HCT116 (cell line): ENCODE measurements at regions not wholly inside any gene's neighbourhood (a gene's known extent, or its start where the extent isn't known, plus 50 kb on each side); places are given as distances from the start of the nearest gene placed in this dataset.
"Not testable (repeated sequence)": the region's sequence is repeated elsewhere in the genome, so short reads cannot be mapped to it uniquely, and the experiment has no call there.

Source experiments
- CEBPB ChIP-seq: IDR thresholded peaks from 2 replicates; pipeline ENCODE4 v1.6.1; 2012; ENCODE audit warnings: low read depth
- CTCF ChIP-seq, 3 experiments: fragments of 200-600 bp in 1 of 3; sonication (generic) in 1 of 3; IDR thresholded peaks in 2 of 3; conservative IDR thresholded peaks in 1 of 3; 2 replicates each; pipeline ENCODE4 v1.5.1; 2012 to 2017; ENCODE audit warnings: low read depth in 2 of 3, low read length in 2 of 3, antibody characterized with exemption in 1 of 3, borderline replicate concordance in 1 of 3, control low read depth in 1 of 3, mild to moderate bottlenecking in 1 of 3, mixed read lengths in 1 of 3, mixed run types in 1 of 3, moderate library complexity in 1 of 3; ENCODE audit not compliant: insufficient read depth in 1 of 3
- EGR1 ChIP-seq: IDR thresholded peaks from 2 replicates; pipeline ENCODE4 v1.6.1; 2012; ENCODE audit warnings: low read depth
- EZH2 ChIP-seq: fragments of 200-600 bp; sonication (generic); IDR thresholded peaks from 2 replicates; pipeline ENCODE4 v1.6.1; 2017; ENCODE audit warnings: antibody characterized with exemption, mixed run types
- EZH2phosphoT487 ChIP-seq: fragments of 200-600 bp; IDR thresholded peaks from 2 replicates; pipeline ENCODE4 v1.6.1; 2018; ENCODE audit warnings: antibody characterized with exemption, borderline replicate concordance
- POLR2A ChIP-seq: IDR thresholded peaks from 2 replicates; pipeline ENCODE4 v1.7.0; 2011; ENCODE audit warnings: borderline replicate concordance; ENCODE audit not compliant: insufficient read depth, insufficient read length; ENCODE audit errors: extremely low read depth
- POLR2AphosphoS5 ChIP-seq: IDR thresholded peaks from 2 replicates; pipeline ENCODE4 v1.6.1; 2011; ENCODE audit warnings: mild to moderate bottlenecking, low read depth, low read length, moderate library complexity
- RAD21 ChIP-seq: IDR thresholded peaks from 2 replicates; pipeline ENCODE4 v1.6.1; 2012; ENCODE audit warnings: low read depth, mild to moderate bottlenecking
- REST ChIP-seq: IDR thresholded peaks from 2 replicates; pipeline ENCODE4 v1.6.1; 2012; ENCODE audit warnings: low read depth
- SIN3A ChIP-seq: IDR thresholded peaks from 2 replicates; pipeline ENCODE4 v1.6.1; 2012; ENCODE audit warnings: low read depth
- SRF ChIP-seq: IDR thresholded peaks from 2 replicates; pipeline ENCODE4 v1.6.1; 2012; ENCODE audit warnings: low read depth
- YY1 ChIP-seq: IDR thresholded peaks from 2 replicates; pipeline ENCODE4 v1.6.1; 2011; ENCODE audit warnings: low read length, low read depth, moderate library complexity, mild to moderate bottlenecking; ENCODE audit not compliant: insufficient replicate concordance; ENCODE audit errors: extremely low read depth
- TF ChIP-seq, protein P1 (sequence below): IDR thresholded peaks from 2 replicates; pipeline ENCODE4 v1.6.1; 2012

DNA sequence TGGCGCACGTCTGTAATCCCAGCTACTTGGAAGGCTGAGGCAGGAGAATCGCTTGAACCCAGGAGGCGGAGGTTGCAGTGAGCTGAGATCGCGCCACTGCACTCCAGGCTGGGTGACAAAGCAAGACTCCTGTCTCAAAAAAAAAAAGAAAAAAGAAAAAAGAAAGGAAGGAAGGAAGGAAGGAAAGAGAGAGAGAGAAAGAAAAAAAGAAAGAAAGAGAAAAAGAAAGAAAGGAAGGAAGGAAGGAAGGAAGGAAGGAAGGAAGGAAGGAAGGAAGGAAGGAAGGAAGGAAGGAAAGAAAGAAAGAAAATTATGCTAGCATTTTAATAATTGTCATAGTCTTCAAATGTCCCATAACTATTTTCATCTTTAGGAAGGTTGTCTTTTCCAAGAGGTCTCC, 198.7 kb downstream of the TBX18 start:
- TF ChIP-seq RAD21; CTCF (IDR thresholded peaks at IDR 0.05 in 2 of 3, conservative IDR thresholded peaks at IDR 0.05 in 1 of 3; ENCODE audit: borderline replicate concordance in 1 of 3, insufficient read depth in 1 of 3, low read depth in 2 of 3, low read length in 2 of 3); EGR1; POLR2AphosphoS5; POLR2A; YY1; REST; EZH2phosphoT487; SRF; SIN3A; EZH2; CEBPB: not testable (repeated sequence)
- TF ChIP-seq, protein P1, sequence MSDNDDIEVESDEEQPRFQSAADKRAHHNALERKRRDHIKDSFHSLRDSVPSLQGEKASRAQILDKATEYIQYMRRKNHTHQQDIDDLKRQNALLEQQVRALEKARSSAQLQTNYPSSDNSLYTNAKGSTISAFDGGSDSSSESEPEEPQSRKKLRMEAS, result not testable (repeated sequence)
